ENCODE measurements at regions not wholly inside any gene's neighbourhood (a gene's known extent, or its start where the extent isn't known, plus 50 kb on each side); places are given as distances from the start of the nearest gene placed in this dataset.
A peak's percentile ranks its signal among the peaks of the same experiment; 100 is the strongest.

DNA sequence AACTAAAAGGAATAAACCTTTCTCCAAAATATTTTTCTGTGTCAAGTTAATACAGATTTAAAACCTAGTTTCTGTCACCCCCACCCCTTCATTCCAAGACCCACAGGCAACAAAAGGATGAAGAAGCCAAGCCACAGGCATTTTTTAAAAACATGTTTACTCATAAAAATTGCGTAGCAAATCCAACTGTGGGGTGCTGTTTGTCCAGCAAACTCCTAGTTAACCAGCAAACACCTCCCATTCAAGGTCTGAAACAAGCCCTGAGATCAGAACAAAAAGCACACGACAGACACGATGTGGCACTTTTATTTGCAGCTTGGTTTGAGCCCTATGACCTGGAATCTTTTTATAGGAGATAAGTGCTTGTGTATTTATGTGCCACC, 149.9 kb upstream of the CAMK1G start:
- no peak overlapping the region for H3K4me3 ChIP-seq (ENCODE audit: low read depth, low read length)
- in situ Hi-C loops (cut with HindIII; ENCODE audit: low sequenced_read_pairs) = no loop called here
- DNase-seq (ENCODE audit: low read depth) = peak; percentile 40
- no peak for TF ChIP-seq CTCF (IDR thresholded peaks at IDR 0.05; ENCODE audit: low read depth, low read length, missing control alignments)

- no peak for DNase-seq (ENCODE audit: low read depth)
- no peak for TF ChIP-seq CTCF (IDR thresholded peaks at IDR 0.05; ENCODE audit: low read depth, low read length, missing control alignments)
- no peak overlapping the region for H3K4me3 ChIP-seq (ENCODE audit: low read depth, low read length)
- in situ Hi-C loops (cut with HindIII; ENCODE audit: low sequenced_read_pairs) = no loop called here
These were observed 149.4 kb upstream of the CAMK1G start for GRCh38 chr1:209434066-209434465.

DNA sequence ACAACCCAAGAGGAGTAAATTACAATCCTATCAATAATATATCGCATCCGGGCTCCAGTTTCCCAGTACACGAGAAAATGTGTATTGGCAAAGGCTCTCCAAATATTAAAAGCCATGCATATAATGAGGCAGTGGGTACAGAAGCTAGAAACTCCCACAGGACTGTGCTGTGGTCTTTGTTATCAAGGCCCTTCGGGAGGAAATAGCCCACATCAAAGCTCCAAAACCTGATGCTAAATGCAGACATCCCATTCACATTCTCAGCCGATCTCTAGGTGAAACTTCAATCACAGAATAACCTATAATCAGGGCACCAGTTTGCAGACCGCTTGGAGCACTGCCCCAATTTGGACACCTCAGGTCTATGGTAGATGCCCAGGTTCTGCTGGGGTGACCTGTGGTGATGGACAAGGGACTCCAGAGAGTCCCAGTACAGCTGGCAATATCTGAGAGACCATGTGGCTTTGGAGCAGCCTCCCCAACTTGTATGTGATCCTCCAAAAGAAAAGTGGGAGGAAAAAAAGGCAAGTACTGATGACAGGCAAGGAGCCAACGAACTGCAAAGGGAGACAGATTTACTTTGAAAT, 148.8 kb upstream of the CAMK1G start:
- DNase-seq (ENCODE audit: low read depth) = no peak
- TF ChIP-seq CTCF (IDR thresholded peaks at IDR 0.05; ENCODE audit: low read depth, low read length, missing control alignments) = no peak
- in situ Hi-C loops (cut with HindIII; ENCODE audit: low sequenced_read_pairs) = no loop called here
- H3K4me3 ChIP-seq (ENCODE audit: low read depth, low read length) = no peak overlapping the region

DNA sequence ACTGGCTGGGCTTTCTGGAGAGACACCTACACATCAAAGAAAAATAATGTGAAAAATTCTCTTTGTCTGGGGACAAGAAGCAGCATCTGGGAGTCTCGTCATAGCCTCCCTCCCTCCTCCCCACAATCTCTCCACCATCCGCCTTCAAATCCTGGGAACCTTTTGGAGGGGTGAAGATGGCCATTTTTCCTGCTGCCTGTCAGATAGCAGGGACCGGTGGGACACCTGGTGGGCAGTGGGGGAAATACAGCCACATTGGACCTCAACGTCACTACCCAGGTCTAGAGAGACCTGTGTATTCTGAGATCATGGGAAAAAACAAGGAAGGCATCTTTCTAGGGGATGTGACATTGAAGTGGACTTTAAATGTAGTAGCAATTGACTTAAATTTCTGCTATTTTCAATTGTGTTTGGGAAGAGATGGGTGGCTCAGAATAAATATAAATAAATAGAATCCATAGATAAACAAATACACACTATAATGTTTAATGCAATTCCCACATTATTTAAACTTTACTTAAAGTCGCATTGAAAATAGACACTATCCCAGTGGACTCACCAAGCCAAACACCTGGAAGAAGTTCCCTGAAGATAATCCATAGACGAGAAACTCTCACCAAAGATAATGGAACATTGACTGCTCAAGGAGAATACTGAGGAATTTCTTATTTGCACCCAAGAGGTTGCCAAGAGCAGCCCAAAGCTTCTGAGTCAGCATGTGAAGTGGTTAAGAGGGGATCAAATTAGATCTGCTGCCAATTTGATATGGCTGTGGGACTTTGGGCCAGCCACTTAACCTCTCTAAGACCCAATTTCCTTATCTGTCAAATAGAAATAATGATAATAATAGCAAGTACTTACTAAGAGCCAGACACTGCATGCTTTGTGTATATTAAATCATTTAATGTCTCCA, 147.6 kb upstream of the CAMK1G start:
- no peak overlapping the region for H3K4me3 ChIP-seq (ENCODE audit: low read depth, low read length)
- peak; percentile 96 for TF ChIP-seq CTCF (IDR thresholded peaks at IDR 0.05; ENCODE audit: low read depth, low read length, missing control alignments)
- DNase-seq (ENCODE audit: low read depth) = peak; percentile 63
- in situ Hi-C loops (cut with HindIII; ENCODE audit: low sequenced_read_pairs) = no loop called here

DNA sequence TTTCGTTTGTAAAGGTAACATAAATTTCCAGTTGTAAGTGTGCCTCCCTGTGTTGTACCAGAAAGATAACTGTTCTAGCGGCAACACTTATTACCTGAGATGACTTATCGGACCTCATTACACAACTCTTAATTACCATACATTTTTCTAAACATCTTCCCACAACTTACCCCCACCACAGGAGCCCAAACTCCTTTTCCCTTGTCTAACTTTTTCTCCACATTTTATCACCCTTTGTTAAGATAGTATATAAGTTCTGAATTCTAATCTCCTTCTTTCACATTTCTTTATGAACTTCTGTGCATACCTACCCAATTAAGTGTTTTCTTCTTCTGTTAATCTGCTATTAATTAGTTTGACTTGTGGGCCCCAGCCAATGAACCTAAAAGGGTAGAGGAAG, 143.7 kb upstream of the CAMK1G start:
- in situ Hi-C loops (cut with HindIII; ENCODE audit: low sequenced_read_pairs) = no loop called here
- no peak for TF ChIP-seq CTCF (IDR thresholded peaks at IDR 0.05; ENCODE audit: low read depth, low read length, missing control alignments)
- H3K4me3 ChIP-seq (ENCODE audit: low read depth, low read length) = no peak overlapping the region
- DNase-seq (ENCODE audit: low read depth) = no peak

GRCh38 chr1:209443361-209443931, 140.1 kb upstream of the CAMK1G start:
- no peak for TF ChIP-seq CTCF (IDR thresholded peaks at IDR 0.05; ENCODE audit: low read depth, low read length, missing control alignments)
- no peak for DNase-seq (ENCODE audit: low read depth)
- in situ Hi-C loops (cut with HindIII; ENCODE audit: low sequenced_read_pairs) = no loop called here
- no peak overlapping the region for H3K4me3 ChIP-seq (ENCODE audit: low read depth, low read length)

Measured in astrocyte of the cerebellum (primary cell).